Inflammatory macrophage (primary cell): ENCODE measurements at regions not wholly inside any gene's neighbourhood (a gene's known extent, or its start where the extent isn't known, plus 50 kb on each side); places are given as distances from the start of the nearest gene placed in this dataset.
"Not testable (repeated sequence)": the region's sequence is repeated elsewhere in the genome, so short reads cannot be mapped to it uniquely, and the experiment has no call there.

ENCODE experiments used
- DNase-seq, 2 donors: peaks; one replicate each; pipeline ENCODE4 v3.0.0-alpha.2; 2020 to 2022

- not testable (repeated sequence) for DNase-seq
These were observed 352.5 kb downstream of the KCNJ18 start for GRCh38 chr17:22044706-22045246.

GRCh38 chr17:22047521-22047920 is 355.2 kb downstream of the KCNJ18 start:
- DNase-seq: not testable (repeated sequence)

- DNase-seq: not testable (repeated sequence)
These were observed 355.9 kb downstream of the KCNJ18 start for GRCh38 chr17:22048226-22048625.

- not testable (repeated sequence) for DNase-seq
These were observed 358.4 kb downstream of the KCNJ18 start for GRCh38 chr17:22050766-22051165.

GRCh38 chr17:22052715-22053114 is 360.4 kb downstream of the KCNJ18 start:
- DNase-seq: not testable (repeated sequence)

- not testable (repeated sequence) for DNase-seq
These were observed 364.2 kb downstream of the KCNJ18 start for GRCh38 chr17:22056566-22056965.

- DNase-seq: not testable (repeated sequence)
These were observed 383.6 kb downstream of the KCNJ18 start for GRCh38 chr17:22075918-22076317.

GRCh38 chr17:22088589-22088988 is 396.3 kb downstream of the KCNJ18 start:
- not testable (repeated sequence) for DNase-seq

- no peak for DNase-seq
These were observed 398.1 kb downstream of the KCNJ18 start for GRCh38 chr17:22090263-22090935.

- DNase-seq: not testable (repeated sequence)
These were observed 398.8 kb downstream of the KCNJ18 start for GRCh38 chr17:22091041-22091679.

- not testable (repeated sequence) for DNase-seq
These were observed 399.5 kb downstream of the KCNJ18 start for GRCh38 chr17:22091840-22092239.

GRCh38 chr17:22095414-22095813 is 403.1 kb downstream of the KCNJ18 start:
- not testable (repeated sequence) for DNase-seq

GRCh38 chr17:22099633-22100032 is 407.3 kb downstream of the KCNJ18 start:
- not testable (repeated sequence) for DNase-seq

- DNase-seq: no peak
These were observed 409.9 kb downstream of the KCNJ18 start for GRCh38 chr17:22102177-22102576.

- not testable (repeated sequence) for DNase-seq
These were observed 424.4 kb downstream of the KCNJ18 start for GRCh38 chr17:22116720-22117119.

- DNase-seq: not testable (repeated sequence)
These were observed 425.1 kb downstream of the KCNJ18 start for GRCh38 chr17:22117401-22117800.

- DNase-seq: not testable (repeated sequence)
These were observed 426.7 kb downstream of the KCNJ18 start for GRCh38 chr17:22119016-22119415.

- not testable (repeated sequence) for DNase-seq
These were observed 427.4 kb downstream of the KCNJ18 start for GRCh38 chr17:22119751-22120150.

- no peak for DNase-seq
These were observed 431.4 kb downstream of the KCNJ18 start for GRCh38 chr17:22123536-22124281.

- no peak for DNase-seq
These were observed 435.8 kb downstream of the KCNJ18 start for GRCh38 chr17:22128171-22128570.

- DNase-seq: no peak
These were observed 436.4 kb downstream of the KCNJ18 start for GRCh38 chr17:22128723-22129122.

GRCh38 chr17:22129920-22130319 is 437.6 kb downstream of the KCNJ18 start:
- DNase-seq: not testable (repeated sequence)

GRCh38 chr17:22131740-22132139 is 439.4 kb downstream of the KCNJ18 start:
- no peak for DNase-seq
